Stimulated activated CD4-positive, alpha-beta T cell treated with anti-CD3 and anti-CD28 coated beads, Interleukin-12 subunit alpha, Interleukin-12 subunit beta, amount 100 ng/mL, for 48 hours (primary cell): ENCODE measurements at regions not wholly inside any gene's neighbourhood (a gene's known extent, or its start where the extent isn't known, plus 50 kb on each side); places are given as distances from the start of the nearest gene placed in this dataset.
"Not testable (repeated sequence)": the region's sequence is repeated elsewhere in the genome, so short reads cannot be mapped to it uniquely, and the experiment has no call there.

ENCODE experiments used
- DNase-seq, 3 donors: peaks; one replicate each; pipeline ENCODE4 v3.0.0-alpha.2; 2020; ENCODE audit warnings: low read depth in 2 of 3, low spot score in 1 of 3

GRCh38 chr2:17199741-17200140, 318.5 kb downstream of the RAD51AP2 start:
- DNase-seq: no peak

GRCh38 chr2:17196380-17196779, 321.9 kb downstream of the RAD51AP2 start:
- DNase-seq: no peak

DNA sequence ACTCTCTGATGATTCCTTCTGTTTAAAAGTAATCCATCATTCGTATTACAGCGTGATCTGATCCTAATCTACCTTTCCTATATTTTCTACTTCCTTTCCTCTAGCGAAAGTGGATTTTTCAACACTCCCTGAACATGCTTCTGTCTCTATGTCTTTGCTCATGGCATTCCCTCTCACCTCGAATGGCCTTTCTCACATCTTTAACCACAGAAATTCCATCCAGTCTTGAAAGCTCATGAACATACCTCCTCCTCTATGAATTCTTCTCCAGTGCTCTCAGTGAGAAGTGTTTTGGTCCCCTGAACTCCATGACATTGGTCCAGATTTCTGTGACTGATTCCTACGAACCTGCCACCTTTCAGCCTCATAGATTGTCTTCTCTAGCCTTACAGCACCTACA, 323.2 kb downstream of the RAD51AP2 start:
- DNase-seq: no peak

- DNase-seq: no peak
These were observed 324.2 kb downstream of the RAD51AP2 start for GRCh38 chr2:17194083-17194482.

DNA sequence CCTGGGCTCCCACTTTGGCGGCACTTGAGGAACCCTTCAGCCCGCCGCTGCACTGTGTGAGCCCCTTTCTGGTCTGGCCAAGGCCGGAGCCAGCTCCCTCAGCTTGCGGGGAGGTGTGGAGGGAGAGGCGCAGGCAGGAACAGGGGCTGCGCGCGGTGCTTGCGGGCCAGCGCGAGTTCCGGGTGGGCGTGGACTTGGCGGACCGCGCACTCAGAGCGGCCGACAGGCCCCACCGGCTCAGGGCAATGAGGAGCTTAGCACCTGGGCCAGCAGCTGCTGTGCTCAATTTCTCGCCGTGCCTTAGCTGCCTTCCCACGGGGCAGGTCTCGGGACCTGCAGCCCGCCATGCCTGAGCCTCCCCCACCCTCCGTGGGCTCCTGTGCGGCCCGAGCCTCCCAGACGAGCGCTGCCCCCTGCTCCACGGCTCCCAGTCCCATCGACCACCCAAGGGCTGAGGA, 324.8 kb downstream of the RAD51AP2 start:
- not testable (repeated sequence) for DNase-seq

- DNase-seq: no peak
These were observed 327.0 kb downstream of the RAD51AP2 start for GRCh38 chr2:17191223-17191622.

GRCh38 chr2:17190527-17190926, 327.7 kb downstream of the RAD51AP2 start:
- no peak for DNase-seq

DNA sequence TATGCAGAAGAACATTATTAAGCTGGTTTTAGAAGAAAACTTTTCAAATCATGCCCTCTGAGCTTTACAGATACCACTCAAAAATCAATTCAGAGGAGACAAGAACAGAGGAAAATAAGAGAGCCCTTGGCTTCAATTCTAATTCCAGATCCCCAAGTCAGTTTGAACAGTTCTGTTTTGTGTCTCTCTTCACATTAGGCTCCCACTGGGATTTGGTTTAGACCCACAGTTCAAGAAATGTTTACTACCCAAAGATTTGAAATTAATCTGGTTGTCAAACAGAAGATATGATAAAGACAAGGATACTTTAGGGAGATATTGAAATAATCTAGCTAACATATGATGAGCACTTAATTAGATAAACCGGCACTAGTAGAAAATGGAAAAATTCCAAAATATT, 329.5 kb downstream of the RAD51AP2 start:
- DNase-seq: no peak

DNA sequence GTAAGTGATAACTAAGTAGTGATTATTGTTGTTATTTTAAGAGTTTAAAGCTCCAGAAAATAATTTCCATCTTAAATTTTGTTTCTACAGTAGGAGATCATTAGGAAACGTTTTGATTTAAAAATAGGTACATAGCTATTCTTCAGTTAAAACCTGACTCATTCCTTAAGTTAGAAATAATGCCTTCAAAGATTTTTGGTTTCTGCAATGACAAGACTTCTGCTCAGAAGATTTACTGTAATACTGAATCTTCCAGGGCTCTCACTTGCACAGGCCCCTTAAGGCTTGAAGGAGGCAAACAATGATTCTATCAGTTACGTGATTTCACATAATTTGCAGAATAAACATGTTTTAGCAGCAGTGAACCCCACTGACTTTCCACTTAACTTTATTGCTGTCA, 333.7 kb downstream of the RAD51AP2 start:
- no peak for DNase-seq

DNA sequence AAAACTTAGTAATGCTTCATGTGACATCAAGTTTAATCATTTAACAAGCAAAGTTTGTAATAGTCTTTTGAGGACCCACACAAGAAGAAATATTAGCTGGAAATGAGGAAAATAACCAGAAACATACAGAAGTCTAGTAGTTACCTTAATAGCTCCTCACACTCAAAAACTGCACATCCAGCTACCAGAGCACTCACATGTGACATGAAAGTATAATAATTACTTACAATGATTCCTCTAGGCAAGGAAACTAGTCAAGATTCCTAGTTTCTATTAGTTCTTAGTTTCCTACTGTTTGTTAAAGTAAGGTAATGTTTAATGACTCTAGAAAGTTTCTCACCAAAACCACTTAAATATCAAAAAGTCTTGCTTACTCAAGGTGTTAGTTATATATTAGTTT, 335.8 kb downstream of the RAD51AP2 start:
- DNase-seq: no peak

DNA sequence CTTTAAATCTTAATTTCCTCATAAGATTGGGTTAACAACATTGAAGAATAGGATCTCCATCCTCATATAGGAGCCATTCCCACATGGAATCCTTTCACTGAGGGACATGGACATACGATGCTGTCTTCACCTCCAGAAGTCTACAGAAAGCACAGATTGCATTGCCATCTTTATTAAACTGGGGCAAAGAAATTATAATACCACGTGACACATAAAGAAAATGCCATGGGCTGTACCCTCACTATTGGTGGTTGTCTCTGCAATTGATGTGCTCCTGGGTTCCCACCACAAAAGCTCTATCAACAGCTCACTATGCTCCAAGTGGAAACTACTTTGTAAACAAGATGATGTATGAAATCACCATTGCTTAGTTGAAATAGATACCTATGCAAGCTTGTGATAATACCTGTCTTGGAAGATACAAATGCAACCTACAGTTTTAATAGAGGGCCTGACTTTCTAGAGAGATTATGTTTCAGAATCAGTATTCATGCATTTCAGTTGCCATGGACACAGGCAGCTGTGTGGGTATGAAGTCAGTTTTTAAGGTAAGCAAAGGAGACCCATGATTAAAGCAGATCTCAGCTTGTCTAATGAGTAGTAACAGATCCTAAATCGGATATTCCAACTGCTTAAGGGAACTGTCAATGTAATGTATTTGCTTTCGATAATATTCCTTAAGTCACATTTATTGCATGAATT, 337.0 kb downstream of the RAD51AP2 start:
- no peak for DNase-seq

DNA sequence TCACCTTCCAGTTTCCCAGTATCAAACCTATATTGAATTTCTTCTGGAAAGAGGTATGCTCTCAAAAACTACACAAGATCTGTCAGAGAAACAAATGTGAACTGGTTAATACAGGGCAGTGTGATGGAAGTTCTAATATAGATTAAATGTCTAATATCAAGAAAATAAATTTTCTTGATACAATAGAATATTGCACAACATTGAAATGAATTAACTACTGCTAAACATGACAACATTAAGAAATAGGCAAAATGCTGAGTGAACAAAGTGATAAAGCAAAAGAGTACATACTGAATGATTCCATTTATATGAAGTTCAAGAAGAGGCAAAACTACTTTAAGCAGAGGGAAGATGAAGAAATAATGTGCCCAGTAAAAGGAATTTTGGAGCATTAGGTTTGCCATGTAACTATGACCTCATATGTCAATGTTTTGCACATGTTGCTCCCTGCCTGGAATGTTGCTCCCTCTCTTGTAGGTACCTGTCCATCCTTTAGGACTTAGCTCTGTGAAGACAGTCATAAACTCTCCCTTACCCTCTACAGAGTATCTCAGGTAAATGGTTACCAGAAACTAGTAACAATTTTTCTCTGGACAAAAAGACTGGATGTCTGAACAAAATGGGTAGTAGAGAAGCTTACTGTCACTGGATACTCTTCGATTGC, 339.0 kb downstream of the RAD51AP2 start:
- no peak for DNase-seq

- DNase-seq: no peak
These were observed 341.2 kb downstream of the RAD51AP2 start for GRCh38 chr2:17177088-17177487.

- DNase-seq: no peak
These were observed 346.7 kb downstream of the RAD51AP2 start for GRCh38 chr2:17171446-17172049.

DNA sequence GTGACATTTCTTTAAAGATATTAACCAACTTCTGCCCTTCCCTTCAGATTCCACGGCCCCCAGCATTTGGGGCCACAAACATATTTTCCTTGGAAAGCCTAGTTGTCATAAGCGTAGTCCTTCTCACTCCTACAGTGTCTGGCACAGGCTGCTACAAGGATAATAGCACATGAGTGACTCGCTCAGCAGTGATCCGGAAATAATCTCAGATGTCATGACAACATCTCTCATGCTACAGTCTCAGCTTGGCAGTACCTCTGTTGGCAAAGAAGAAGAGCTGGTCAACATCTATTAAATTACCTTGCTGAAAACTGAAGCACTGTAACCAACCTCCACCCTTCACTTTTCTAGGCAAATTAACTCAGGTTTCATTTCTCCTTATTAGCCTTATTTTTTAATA, 351.7 kb downstream of the RAD51AP2 start:
- DNase-seq: no peak

DNA sequence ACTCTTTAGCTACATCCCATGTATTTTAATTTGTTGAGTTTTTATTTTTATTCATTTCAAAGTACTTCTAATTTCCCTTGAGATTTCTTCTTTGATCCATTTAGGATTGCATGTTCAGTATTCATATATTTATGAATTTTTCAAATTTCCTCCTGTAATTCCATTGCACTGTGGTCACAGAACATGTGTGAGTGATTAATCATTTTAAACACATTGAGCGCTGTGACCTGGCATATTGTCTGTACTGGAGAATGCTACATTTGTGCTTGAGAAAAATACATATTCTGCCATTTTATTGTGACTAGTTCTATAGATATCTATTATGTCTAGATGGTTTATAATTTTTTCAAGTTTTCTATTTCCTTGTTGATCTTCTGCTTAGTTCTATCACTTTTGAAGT, 353.7 kb downstream of the RAD51AP2 start:
- no peak for DNase-seq

DNA sequence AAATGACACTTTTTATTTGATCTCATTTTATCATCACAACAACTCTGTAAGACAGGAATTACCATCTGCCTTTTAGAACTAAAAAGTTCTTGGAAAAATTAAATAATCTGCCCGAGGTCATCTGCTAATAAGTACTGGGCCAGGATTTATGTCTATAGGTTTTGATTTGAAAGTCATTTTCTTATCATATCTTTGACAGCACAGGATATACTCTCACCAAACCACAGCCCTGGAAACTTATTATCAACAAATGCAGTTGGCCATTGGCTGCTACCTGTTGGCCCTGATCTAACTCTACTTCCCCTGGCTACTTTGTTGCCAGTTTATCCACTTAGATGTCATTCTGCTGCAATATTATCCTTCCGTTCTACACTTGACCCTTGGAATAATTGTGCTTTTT, 354.6 kb downstream of the RAD51AP2 start:
- DNase-seq: no peak

DNA sequence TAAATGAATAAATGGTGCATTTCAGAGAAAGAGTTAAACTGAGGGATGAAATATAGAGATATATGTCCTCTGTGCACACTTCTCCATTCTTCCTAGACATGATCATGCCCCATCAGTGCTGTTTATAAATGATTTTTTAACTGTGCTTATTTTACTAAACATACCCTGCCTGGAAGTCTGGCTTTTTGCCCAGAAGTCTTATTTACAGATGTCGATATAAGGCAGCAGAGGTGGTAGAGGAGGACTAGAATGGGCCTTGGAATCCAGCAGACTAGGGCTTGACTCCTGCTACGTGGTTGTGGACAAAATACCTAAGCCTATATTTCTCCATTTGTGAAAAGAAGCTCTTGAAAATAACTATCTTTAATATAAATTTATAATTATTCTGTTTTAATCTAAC, 355.5 kb downstream of the RAD51AP2 start:
- no peak for DNase-seq

GRCh38 chr2:17160594-17160993, 357.6 kb downstream of the RAD51AP2 start:
- no peak for DNase-seq

DNA sequence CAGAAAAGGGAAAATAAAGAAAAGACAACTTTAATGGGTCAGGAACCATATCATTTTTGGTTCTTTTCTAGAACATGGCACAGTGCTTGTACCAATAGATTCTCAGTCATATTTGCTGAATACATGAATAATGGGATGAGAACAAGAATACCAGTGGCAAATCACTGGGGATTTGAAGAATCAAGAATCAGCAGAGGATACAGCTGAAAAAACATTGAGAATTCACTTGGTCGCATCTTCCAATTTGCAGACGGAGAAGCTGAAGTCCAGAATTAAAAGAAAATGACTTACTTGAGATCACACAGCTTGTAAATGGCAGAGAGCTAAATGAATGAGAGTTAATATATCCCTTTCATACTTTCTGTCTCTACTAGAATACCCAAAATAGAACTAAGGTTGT, 362.2 kb downstream of the RAD51AP2 start:
- no peak for DNase-seq

DNA sequence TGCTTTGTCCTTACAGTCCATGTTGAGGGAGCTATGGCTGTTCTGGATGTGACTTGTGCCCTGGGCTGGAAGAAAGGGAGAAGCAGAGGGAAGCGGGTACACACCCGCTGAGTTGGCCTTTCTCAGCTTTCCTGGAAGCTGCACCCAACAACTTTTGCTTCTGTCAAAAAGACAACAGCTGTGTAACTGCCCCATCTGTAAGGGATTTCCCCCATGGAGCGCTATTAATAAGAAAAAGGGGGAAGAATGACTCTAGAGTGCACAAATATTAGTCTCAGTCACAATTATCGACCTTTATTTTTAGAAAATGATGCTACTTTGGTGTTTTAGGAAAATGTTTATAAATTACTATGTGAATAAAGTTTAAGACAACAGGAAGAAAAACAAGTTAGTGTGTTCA, 368.3 kb downstream of the RAD51AP2 start:
- DNase-seq: no peak

DNA sequence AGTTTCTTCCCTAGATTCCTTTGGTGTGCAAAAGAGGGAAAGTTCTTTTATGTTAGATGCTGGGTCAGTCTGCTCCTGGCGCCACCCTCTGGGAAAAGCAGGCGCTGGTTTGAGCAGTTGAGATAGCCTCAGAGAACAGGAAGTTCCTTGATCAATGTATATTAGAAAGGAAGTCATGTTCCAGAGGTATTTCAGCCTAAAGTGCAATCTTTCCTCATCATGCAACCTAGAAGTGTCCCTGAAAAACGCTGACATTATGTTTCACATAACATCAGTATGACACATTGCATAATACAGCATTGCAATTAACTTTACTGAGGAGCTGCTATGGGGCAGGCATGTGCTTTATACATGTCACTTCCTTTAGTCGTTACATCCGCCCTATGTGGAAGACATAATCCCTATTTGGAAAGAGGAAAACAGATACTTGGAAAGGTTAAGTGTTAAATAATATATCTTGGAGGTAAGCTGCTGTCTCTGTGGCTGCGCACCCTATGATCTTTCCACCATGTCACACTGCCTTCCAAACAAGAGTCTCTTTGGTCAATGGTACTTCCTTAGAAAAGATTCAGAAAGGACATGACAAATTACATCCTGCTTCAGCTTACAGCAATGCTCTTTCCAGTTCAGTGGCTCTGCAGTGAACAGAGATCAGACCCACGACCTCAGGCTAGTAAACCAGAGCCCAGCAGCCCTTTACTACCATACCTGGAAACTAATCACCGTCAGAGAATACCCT, 369.7 kb downstream of the RAD51AP2 start:
- no peak for DNase-seq
